ENCODE measurements at regions not wholly inside any gene's neighbourhood (a gene's known extent, or its start where the extent isn't known, plus 50 kb on each side); places are given as distances from the start of the nearest gene placed in this dataset.

DNA sequence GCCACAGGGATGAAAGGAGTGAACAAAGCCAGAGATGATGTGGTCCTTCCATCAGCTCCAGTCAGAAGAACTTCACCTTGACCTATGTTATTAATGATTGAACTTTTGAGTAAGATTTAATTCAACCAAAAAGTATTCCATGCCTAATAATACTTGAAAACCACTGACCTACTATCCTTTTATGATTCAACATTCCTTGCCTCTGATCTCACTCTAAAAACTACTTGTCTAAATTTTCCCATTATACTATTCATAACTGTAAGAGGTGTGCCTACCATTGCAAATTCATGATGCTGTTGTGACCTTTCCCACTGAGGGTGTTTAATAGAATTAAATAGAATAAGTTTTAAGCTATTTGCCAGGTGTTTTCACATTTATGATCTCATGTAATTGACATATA is 164.7 kb upstream of the GUCY1A2 start:
- Histone ChIP-seq H3K79me2 (ENCODE audit: control insufficient read depth, insufficient read depth, low read length, unreplicated experiment) (no peaks in the 10 kb centered on the region), H3K4me1 (ENCODE audit: control insufficient read depth, insufficient read depth, low read length, unreplicated experiment) (no peaks in the 10 kb centered on the region), H2AFZ (ENCODE audit: low read length, unreplicated experiment) (no peak overlapping the region), H3K36me3 (ENCODE audit: insufficient read depth, low read length) (no peaks in the 10 kb centered on the region), H3K27ac (ENCODE audit: low read depth, low read length) (no peak overlapping the region), H3K27me3 (ENCODE audit: insufficient read depth, low read length) (peaks cover 35% of the 10 kb centered on the region), H3K4me3 (ENCODE audit: low read depth, low read length) (no peak overlapping the region)

DNA sequence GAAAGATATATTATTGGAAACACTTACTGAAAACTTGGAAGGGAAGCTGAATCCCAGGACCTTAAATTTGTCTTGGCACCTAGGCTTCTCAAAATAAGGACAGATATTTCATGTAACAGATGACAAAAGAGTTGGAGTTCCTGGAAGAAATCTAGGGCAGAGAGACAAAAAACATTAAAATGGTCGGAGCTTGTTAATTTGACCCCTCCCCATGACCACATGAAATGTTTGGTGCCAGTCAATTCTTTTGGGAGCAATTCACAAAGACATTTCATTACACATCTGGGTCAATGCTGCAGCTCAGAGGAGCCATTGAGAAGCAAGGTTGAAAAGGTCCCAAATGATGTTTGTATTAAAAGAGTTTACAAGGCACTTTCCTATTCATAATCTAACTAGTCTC is 162.0 kb upstream of the GUCY1A2 start:
- no peak overlapping the region for H3K4me3 ChIP-seq (ENCODE audit: low read depth, low read length)
- no peaks in the 10 kb centered on the region for H3K4me1 ChIP-seq (ENCODE audit: control insufficient read depth, insufficient read depth, low read length, unreplicated experiment)
- H3K79me2 ChIP-seq (ENCODE audit: control insufficient read depth, insufficient read depth, low read length, unreplicated experiment): no peaks in the 10 kb centered on the region
- H2AFZ ChIP-seq (ENCODE audit: low read length, unreplicated experiment): no peak overlapping the region
- no peak overlapping the region for H3K27ac ChIP-seq (ENCODE audit: low read depth, low read length)
- H3K27me3 ChIP-seq (ENCODE audit: insufficient read depth, low read length): peaks cover 19% of the 10 kb centered on the region
- no peaks in the 10 kb centered on the region for H3K36me3 ChIP-seq (ENCODE audit: insufficient read depth, low read length)

DNA sequence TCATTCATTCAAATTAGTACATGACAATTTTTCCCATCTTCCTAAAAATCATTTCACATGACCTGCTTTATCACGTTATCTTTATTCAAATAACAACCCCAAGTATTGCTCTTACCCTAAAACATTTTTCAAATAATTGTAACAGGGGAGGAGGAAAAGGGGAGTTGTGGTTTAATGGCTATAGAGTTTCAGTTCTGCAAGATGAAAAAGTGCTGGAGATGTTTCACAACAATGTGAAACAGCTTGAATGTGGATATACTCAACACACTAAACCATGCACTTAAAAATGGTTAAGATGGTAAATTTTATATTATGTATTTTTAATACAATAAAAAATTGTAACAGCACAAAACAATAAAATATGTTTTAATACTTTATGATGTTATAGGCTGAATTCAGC is 161.6 kb upstream of the GUCY1A2 start:
- no peaks in the 10 kb centered on the region for H3K36me3 ChIP-seq (ENCODE audit: insufficient read depth, low read length)

GRCh38 chr11:107177106-107177477 is 158.8 kb upstream of the GUCY1A2 start:
- Histone ChIP-seq H3K4me1 (ENCODE audit: control insufficient read depth, insufficient read depth, low read length, unreplicated experiment) (no peaks in the 10 kb centered on the region), H3K79me2 (ENCODE audit: control insufficient read depth, insufficient read depth, low read length, unreplicated experiment) (no peaks in the 10 kb centered on the region), H3K36me3 (ENCODE audit: insufficient read depth, low read length) (no peaks in the 10 kb centered on the region), H3K27me3 (ENCODE audit: insufficient read depth, low read length) (peaks cover 12% of the 10 kb centered on the region; the same call in 1 of the 2 replicates), H3K27ac (ENCODE audit: low read depth, low read length) (no peak overlapping the region), H2AFZ (ENCODE audit: low read length, unreplicated experiment) (no peak overlapping the region), H3K4me3 (ENCODE audit: low read depth, low read length) (no peak overlapping the region)

More for the DNA sequence above, 161.6 kb upstream of the GUCY1A2 start:
- Histone ChIP-seq H3K27ac (ENCODE audit: low read depth, low read length) (no peak overlapping the region), H2AFZ (ENCODE audit: low read length, unreplicated experiment) (no peak overlapping the region), H3K4me1 (ENCODE audit: control insufficient read depth, insufficient read depth, low read length, unreplicated experiment) (no peaks in the 10 kb centered on the region), H3K27me3 (ENCODE audit: insufficient read depth, low read length) (peaks cover 15% of the 10 kb centered on the region), H3K4me3 (ENCODE audit: low read depth, low read length) (no peak overlapping the region), H3K79me2 (ENCODE audit: control insufficient read depth, insufficient read depth, low read length, unreplicated experiment) (no peaks in the 10 kb centered on the region)

- H3K27me3 ChIP-seq (ENCODE audit: insufficient read depth, low read length): peaks cover 13% of the 10 kb centered on the region; the same call in 1 of the 2 replicates
- H3K4me1 ChIP-seq (ENCODE audit: control insufficient read depth, insufficient read depth, low read length, unreplicated experiment): no peaks in the 10 kb centered on the region
- no peak overlapping the region for H3K27ac ChIP-seq (ENCODE audit: low read depth, low read length)
- no peak overlapping the region for H2AFZ ChIP-seq (ENCODE audit: low read length, unreplicated experiment)
- no peaks in the 10 kb centered on the region for H3K36me3 ChIP-seq (ENCODE audit: insufficient read depth, low read length)
- no peaks in the 10 kb centered on the region for H3K79me2 ChIP-seq (ENCODE audit: control insufficient read depth, insufficient read depth, low read length, unreplicated experiment)
- no peak overlapping the region for H3K4me3 ChIP-seq (ENCODE audit: low read depth, low read length)
These were observed 158.2 kb upstream of the GUCY1A2 start for GRCh38 chr11:107176148-107177105.

DNA sequence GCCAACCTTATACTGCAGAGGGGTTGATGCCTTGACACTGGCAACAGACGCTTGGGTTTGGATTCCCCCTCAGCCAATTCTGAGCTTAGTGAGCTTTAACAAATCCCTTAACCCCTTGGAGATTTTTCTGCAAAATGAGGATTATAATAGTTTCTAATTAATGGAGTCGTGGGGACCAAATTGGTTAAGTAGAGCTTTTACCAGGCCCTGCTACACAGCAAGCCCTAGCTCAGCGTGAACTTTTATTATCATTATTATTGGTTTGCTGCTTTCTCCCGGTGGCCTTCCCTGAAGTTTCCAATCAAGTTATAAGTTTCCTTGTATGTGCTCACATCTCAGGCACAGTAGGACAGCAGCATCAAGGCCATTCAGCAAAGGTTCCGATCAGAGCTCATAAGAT is 156.6 kb upstream of the GUCY1A2 start:
- Histone ChIP-seq H3K27me3 (ENCODE audit: insufficient read depth, low read length) (peaks cover 13% of the 10 kb centered on the region; the same call in 1 of the 2 replicates), H3K36me3 (ENCODE audit: insufficient read depth, low read length) (no peaks in the 10 kb centered on the region), H3K27ac (ENCODE audit: low read depth, low read length) (no peak overlapping the region), H3K4me3 (ENCODE audit: low read depth, low read length) (no peak overlapping the region), H2AFZ (ENCODE audit: low read length, unreplicated experiment) (no peak overlapping the region), H3K79me2 (ENCODE audit: control insufficient read depth, insufficient read depth, low read length, unreplicated experiment) (no peaks in the 10 kb centered on the region), H3K4me1 (ENCODE audit: control insufficient read depth, insufficient read depth, low read length, unreplicated experiment) (no peaks in the 10 kb centered on the region)

- Histone ChIP-seq H2AFZ (ENCODE audit: low read length, unreplicated experiment) (no peak overlapping the region), H3K4me3 (ENCODE audit: low read depth, low read length) (no peak overlapping the region), H3K27ac (ENCODE audit: low read depth, low read length) (no peak overlapping the region), H3K4me1 (ENCODE audit: control insufficient read depth, insufficient read depth, low read length, unreplicated experiment) (no peaks in the 10 kb centered on the region), H3K27me3 (ENCODE audit: insufficient read depth, low read length) (peaks cover 8% of the 10 kb centered on the region; the same call in 1 of the 2 replicates), H3K36me3 (ENCODE audit: insufficient read depth, low read length) (no peaks in the 10 kb centered on the region), H3K79me2 (ENCODE audit: control insufficient read depth, insufficient read depth, low read length, unreplicated experiment) (no peaks in the 10 kb centered on the region)
These were observed 154.7 kb upstream of the GUCY1A2 start for GRCh38 chr11:107172996-107173395.

GRCh38 chr11:107157809-107158187 is 139.5 kb upstream of the GUCY1A2 start:
- H3K27me3 ChIP-seq (ENCODE audit: insufficient read depth, low read length): peaks cover 13% of the 10 kb centered on the region; the same call in 1 of the 2 replicates
- H3K27ac ChIP-seq (ENCODE audit: low read depth, low read length): no peak overlapping the region
- no peaks in the 10 kb centered on the region for H3K36me3 ChIP-seq (ENCODE audit: insufficient read depth, low read length)
- no peaks in the 10 kb centered on the region for H3K79me2 ChIP-seq (ENCODE audit: control insufficient read depth, insufficient read depth, low read length, unreplicated experiment)
- H3K4me1 ChIP-seq (ENCODE audit: control insufficient read depth, insufficient read depth, low read length, unreplicated experiment): no peaks in the 10 kb centered on the region
- no peak overlapping the region for H3K4me3 ChIP-seq (ENCODE audit: low read depth, low read length)
- no peak overlapping the region for H2AFZ ChIP-seq (ENCODE audit: low read length, unreplicated experiment)

DNA sequence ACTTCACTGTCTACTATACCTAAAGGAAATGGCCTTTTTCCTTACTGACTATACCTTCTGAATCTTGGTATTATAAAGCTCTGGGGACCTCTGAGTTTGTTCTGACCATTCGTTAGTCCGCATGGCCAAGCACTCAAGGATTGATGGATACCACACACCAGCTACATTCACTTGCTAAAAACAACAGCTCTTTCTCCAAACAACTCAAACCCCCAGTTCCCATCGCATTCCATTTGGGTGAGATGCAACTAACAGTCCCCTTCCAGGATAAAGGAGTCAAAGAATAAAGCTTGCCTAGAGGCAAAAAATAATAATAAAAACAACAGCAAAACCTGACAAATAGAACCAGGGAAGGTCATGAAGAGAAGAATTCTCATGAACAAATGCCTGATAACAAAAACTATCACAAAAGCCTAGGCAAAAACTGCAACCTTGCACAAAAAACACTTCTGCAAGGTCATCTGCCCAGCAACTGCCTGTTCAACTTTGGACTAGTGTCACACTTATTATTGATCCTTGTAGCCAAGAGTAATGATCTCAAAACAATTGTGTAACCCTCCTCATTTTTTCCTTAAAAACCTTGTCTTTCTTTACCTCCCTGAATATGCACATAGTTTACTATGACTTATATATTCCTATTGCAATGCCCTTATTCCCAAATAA is 139.0 kb upstream of the GUCY1A2 start:
- Histone ChIP-seq H2AFZ (ENCODE audit: low read length, unreplicated experiment) (no peak overlapping the region), H3K4me1 (ENCODE audit: control insufficient read depth, insufficient read depth, low read length, unreplicated experiment) (no peaks in the 10 kb centered on the region), H3K4me3 (ENCODE audit: low read depth, low read length) (no peak overlapping the region), H3K27ac (ENCODE audit: low read depth, low read length) (no peak overlapping the region), H3K36me3 (ENCODE audit: insufficient read depth, low read length) (no peaks in the 10 kb centered on the region), H3K79me2 (ENCODE audit: control insufficient read depth, insufficient read depth, low read length, unreplicated experiment) (no peaks in the 10 kb centered on the region), H3K27me3 (ENCODE audit: insufficient read depth, low read length) (peaks cover 13% of the 10 kb centered on the region; the same call in 1 of the 2 replicates)

DNA sequence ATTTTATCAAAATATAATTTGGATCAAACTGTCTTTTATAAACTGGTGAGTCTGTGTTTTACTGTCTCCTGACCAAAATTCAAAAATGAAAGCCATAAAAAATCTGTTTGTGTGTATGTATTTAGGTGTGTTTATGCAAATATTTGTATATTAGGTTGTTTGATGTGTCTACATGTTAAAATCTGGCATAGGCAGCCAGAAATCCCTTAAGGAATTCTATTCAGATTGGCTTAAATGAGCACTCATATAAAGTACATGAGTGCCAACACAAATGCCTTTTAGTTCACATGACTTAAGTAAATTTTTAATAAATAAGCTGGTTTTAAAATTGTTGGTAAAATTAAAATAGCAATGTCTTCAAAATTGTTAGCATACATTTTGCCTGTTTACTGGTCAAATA is 133.3 kb upstream of the GUCY1A2 start:
- Histone ChIP-seq H3K79me2 (ENCODE audit: control insufficient read depth, insufficient read depth, low read length, unreplicated experiment) (no peaks in the 10 kb centered on the region), H3K36me3 (ENCODE audit: insufficient read depth, low read length) (no peaks in the 10 kb centered on the region), H3K4me3 (ENCODE audit: low read depth, low read length) (no peak overlapping the region), H3K27ac (ENCODE audit: low read depth, low read length) (no peak overlapping the region), H2AFZ (ENCODE audit: low read length, unreplicated experiment) (no peak overlapping the region), H3K27me3 (ENCODE audit: insufficient read depth, low read length) (peaks cover 14% of the 10 kb centered on the region), H3K4me1 (ENCODE audit: control insufficient read depth, insufficient read depth, low read length, unreplicated experiment) (no peaks in the 10 kb centered on the region)

Measured in ACC112 (cell line).